ELR (cell line): ENCODE measurements at regions not wholly inside any gene's neighbourhood (a gene's known extent, or its start where the extent isn't known, plus 50 kb on each side); places are given as distances from the start of the nearest gene placed in this dataset.

Source experiments
- DNase-seq: peaks from one replicate; pipeline ENCODE4 v3.0.0-alpha.2; 2015; ENCODE audit warnings: low read depth

GRCh38 chr14:32254952-32255679, 52.0 kb upstream of the RNU6-8 start:
- peak; percentile 70 for DNase-seq

GRCh38 chr14:32255789-32256188, 52.7 kb upstream of the RNU6-8 start:
- no peak for DNase-seq

GRCh38 chr14:32256576-32256975, 53.5 kb upstream of the RNU6-8 start:
- no peak for DNase-seq

- no peak for DNase-seq
Observed at GRCh38 chr14:32258336-32258993, 55.4 kb upstream of the RNU6-8 start.

GRCh38 chr14:32259368-32260013, 56.4 kb upstream of the RNU6-8 start:
- DNase-seq = peak; percentile 77

- no peak for DNase-seq
Observed at GRCh38 chr14:32263939-32264567, 61.0 kb upstream of the RNU6-8 start.

GRCh38 chr14:32265584-32265983, 62.5 kb upstream of the RNU6-8 start:
- no peak for DNase-seq

- DNase-seq = no peak
Observed at GRCh38 chr14:32277998-32278397, 51.1 kb upstream of the AKAP6 start.
